ENCODE measurements at regions not wholly inside any gene's neighbourhood (a gene's known extent, or its start where the extent isn't known, plus 50 kb on each side); places are given as distances from the start of the nearest gene placed in this dataset.

DNA sequence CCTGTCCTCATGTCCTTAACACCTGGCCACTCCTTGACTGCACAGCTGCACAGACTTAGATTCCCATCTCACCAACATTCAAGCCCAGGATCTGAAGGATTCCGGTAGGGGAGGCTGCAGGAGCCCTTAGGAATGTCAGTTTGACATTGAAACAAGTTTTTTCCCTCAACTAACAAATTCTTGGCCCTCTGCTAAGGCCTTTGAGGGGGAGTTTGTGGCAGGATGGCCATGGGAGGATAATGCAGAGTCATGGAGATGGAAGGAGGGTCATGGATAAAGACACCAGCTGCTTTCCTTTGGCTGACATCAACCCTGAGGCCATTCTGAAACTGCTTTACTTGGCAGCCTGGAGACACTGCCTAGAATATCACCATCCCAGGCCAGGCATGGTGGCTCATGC is 63.4 kb upstream of the PPP2R5A start:
- Mint-ChIP-seq H3K4me3 (no peak overlapping the region), H3K36me3 (ENCODE audit: low read depth) (no peaks in the 10 kb centered on the region), H3K27me3 (no peaks in the 10 kb centered on the region), H3K4me1 (ENCODE audit: low read depth) (peaks cover 11% of the 10 kb centered on the region), H3K9me3 (no peaks in the 10 kb centered on the region), H3K27ac (no peak overlapping the region)
- intact Hi-C loops (cut with micrococcal nuclease), result no loop called here

DNA sequence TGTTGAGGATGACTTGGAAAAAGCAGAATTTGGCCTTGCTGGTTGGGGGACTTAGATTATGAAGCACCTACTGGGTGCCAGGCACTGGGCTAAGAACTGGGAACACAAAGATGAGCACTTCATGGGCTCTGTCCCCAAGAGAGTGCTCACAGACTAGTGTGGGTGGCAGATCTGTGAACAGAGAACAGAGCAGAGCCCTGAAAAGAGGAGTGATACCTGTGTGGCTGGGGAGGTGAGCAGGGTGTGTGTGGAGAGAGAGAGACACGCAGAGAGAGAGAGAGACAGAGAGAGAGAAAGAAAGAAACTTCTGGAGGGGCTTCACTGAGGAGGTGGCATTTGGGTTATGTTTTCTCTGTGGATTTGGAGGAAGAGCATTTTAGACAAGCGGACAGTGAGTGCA is 61.1 kb upstream of the PPP2R5A start:
- H3K27ac Mint-ChIP-seq, result no peak overlapping the region
- intact Hi-C loops (cut with micrococcal nuclease), result no loop called here
- H3K4me1 Mint-ChIP-seq (ENCODE audit: low read depth), result peaks cover 11% of the 10 kb centered on the region
- no peaks in the 10 kb centered on the region for H3K27me3 Mint-ChIP-seq
- no peaks in the 10 kb centered on the region for H3K9me3 Mint-ChIP-seq
- no peak overlapping the region for H3K4me3 Mint-ChIP-seq
- no peaks in the 10 kb centered on the region for H3K36me3 Mint-ChIP-seq (ENCODE audit: low read depth)

DNA sequence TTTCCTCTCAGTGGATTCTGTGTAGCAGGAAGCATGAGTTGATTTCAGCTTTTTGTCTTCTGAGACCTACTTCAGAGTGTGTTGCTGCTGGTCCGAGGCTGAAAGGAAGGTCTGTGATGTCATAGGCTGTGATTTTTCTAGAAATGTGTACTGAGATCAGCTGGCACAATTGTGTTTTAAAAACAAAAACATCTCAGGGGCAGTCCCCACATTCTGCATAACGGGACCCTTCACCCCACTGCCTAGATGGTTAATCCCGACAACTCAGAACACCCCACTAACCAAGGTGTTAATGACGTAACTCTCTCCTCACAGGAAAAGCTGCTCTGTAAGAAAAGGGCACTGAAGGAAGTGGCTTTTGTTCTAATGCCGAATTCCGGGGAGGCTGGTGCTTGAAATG is 59.8 kb upstream of the PPP2R5A start:
- intact Hi-C loops (cut with micrococcal nuclease), result no loop called here
- H3K27me3 Mint-ChIP-seq, result no peaks in the 10 kb centered on the region
- H3K36me3 Mint-ChIP-seq (ENCODE audit: low read depth), result no peaks in the 10 kb centered on the region
- H3K4me1 Mint-ChIP-seq (ENCODE audit: low read depth), result peaks cover 20% of the 10 kb centered on the region
- no peak overlapping the region for H3K27ac Mint-ChIP-seq
- H3K4me3 Mint-ChIP-seq, result no peak overlapping the region
- no peaks in the 10 kb centered on the region for H3K9me3 Mint-ChIP-seq

DNA sequence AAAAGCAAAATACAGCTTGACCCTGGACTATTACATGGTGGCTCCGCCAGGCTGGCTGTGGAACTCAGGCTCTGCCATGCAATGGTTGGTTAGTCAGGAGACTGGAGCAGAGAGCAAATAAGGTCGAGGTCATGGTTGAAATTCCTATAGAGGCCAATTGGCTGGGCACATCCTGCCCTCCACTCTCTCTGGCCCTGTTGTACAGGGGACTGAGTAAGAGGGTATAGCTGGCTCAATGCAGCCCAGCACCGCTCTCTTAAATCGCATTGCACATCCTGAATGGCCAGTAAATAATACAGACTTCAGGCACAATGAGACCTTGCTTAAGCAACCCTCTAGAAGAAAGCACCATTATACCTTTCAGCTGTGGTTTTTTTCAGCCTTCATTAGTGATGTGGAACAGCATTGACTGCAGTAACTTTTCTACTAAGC is 59.3 kb upstream of the PPP2R5A start:
- Mint-ChIP-seq H3K27me3 (no peaks in the 10 kb centered on the region), H3K9me3 (no peaks in the 10 kb centered on the region), H3K36me3 (ENCODE audit: low read depth) (no peaks in the 10 kb centered on the region), H3K4me1 (ENCODE audit: low read depth) (peaks cover 20% of the 10 kb centered on the region), H3K4me3 (no peak overlapping the region), H3K27ac (no peak overlapping the region)
- intact Hi-C loops (cut with micrococcal nuclease), result no loop called here

DNA sequence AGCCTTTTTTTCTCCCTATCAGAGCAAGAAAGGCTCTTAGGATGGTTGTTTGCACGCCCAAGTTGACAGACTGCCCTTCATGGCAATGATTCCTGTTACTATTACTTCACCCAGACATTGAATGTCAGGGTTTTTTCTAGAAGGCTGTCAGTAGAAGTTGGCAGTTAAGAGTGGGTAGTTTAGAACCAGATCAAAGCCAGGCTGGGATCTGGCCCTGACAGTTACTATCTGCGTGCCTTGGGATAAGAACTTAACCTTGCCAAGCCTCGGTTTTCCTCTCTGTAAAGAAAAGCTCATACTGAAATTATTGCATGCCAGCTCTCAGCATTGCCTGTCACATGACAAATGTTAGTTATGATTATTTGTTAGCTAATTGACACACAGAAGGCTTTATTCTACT is 58.7 kb upstream of the PPP2R5A start:
- no peak overlapping the region for H3K27ac Mint-ChIP-seq
- no peaks in the 10 kb centered on the region for H3K9me3 Mint-ChIP-seq
- no peaks in the 10 kb centered on the region for H3K36me3 Mint-ChIP-seq (ENCODE audit: low read depth)
- no peak overlapping the region for H3K4me3 Mint-ChIP-seq
- intact Hi-C loops (cut with micrococcal nuclease), result no loop called here
- peaks cover 20% of the 10 kb centered on the region for H3K4me1 Mint-ChIP-seq (ENCODE audit: low read depth)
- no peaks in the 10 kb centered on the region for H3K27me3 Mint-ChIP-seq

DNA sequence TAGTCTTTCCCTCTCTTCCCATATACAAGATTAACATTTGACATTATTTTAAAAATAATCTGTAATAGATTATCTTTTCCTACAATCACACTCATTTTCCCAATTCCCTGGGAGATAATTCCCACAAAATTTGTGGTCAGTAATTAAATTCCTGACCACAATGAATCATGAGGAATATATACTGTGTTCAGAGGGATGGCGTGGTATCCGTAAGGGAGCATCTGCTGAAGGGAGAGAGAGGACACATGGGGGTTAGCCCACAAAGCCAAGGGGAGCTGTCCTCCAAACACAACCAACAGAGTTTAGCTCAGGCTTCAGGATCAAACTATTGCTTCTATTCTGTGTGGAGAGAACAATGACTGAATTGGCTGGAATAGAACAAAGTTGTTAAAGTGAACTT is 57.1 kb upstream of the PPP2R5A start:
- no peaks in the 10 kb centered on the region for H3K9me3 Mint-ChIP-seq
- H3K4me1 Mint-ChIP-seq (ENCODE audit: low read depth), result peaks cover 31% of the 10 kb centered on the region
- intact Hi-C loops (cut with micrococcal nuclease), result no loop called here

DNA sequence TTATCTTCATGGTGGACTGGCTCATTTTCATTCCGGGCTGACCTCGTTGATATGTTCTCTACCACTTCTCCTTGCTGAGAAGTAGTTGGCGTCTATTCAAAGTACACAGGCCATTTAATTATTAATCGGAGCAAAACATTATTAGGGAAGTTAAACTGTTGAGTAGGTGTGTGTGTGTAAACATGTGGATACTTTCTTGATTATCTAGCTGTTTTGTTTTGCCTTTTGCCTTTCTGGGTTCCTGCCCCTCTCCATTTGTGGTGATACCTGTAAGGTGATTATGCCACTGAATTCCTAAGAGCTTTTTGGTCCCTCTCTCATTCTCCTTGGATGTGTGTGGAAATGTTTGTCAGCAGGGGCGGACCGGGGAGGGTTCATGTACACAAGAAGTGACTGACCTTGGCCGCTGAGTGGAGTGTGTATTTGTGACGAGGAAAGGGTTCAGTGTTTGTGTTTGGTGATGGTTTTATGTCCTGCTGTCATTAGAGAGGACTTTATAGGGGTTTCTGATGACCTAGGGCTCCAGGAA is 56.6 kb upstream of the PPP2R5A start:
- no peak overlapping the region for H3K4me3 Mint-ChIP-seq
- no peak overlapping the region for H3K27ac Mint-ChIP-seq
- H3K36me3 Mint-ChIP-seq (ENCODE audit: low read depth), result no peaks in the 10 kb centered on the region
- no peaks in the 10 kb centered on the region for H3K27me3 Mint-ChIP-seq
- peaks cover 37% of the 10 kb centered on the region for H3K4me1 Mint-ChIP-seq (ENCODE audit: low read depth)
- intact Hi-C loops (cut with micrococcal nuclease), result no loop called here
- no peaks in the 10 kb centered on the region for H3K9me3 Mint-ChIP-seq

More for the DNA sequence above, 57.1 kb upstream of the PPP2R5A start:
- Mint-ChIP-seq H3K27ac (no peak overlapping the region), H3K27me3 (no peaks in the 10 kb centered on the region), H3K36me3 (ENCODE audit: low read depth) (no peaks in the 10 kb centered on the region), H3K4me3 (no peak overlapping the region)

DNA sequence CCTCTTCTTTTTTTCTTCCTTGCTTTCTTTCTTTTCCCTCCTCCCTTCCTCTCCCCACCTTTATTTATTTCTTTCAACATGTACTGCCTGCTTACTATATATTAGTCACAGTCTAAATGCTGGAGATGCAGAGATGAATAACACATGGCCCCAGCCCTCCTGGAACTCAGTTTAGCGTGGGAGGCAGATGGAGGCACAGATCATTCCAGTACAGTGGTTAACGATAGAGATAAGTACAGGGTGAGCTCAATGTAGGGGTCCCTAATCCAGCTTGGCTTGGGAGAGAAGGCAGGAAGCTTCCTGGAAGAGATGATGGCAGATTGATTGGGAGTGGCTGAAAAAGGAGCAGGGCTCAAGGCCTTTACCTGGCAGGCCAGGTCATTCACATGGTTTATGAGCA is 55.6 kb upstream of the PPP2R5A start:
- Mint-ChIP-seq H3K4me1 (ENCODE audit: low read depth) (peaks cover 45% of the 10 kb centered on the region), H3K27me3 (no peaks in the 10 kb centered on the region), H3K4me3 (no peak overlapping the region), H3K27ac (no peak overlapping the region), H3K9me3 (no peaks in the 10 kb centered on the region), H3K36me3 (ENCODE audit: low read depth) (no peaks in the 10 kb centered on the region)
- intact Hi-C loops (cut with micrococcal nuclease), result no loop called here

DNA sequence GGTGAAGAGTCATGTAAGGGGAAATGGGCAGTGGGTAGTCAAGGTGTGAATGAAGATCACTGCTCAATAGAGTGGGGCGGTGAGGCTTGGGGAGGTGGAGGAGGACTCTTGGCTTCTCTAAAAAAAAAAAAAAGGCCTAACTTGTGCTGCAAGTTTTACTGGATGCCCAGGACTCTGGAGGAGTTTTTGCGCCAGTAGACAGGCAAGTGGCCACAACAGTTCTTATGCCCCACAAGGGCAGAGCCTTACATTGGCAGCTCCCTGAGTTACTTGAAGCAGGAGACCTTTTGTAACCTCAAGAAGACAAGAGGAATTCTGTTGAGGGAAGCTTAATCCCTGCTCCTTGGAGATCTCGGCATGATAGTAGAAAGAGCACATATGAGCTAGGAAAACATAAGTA is 54.9 kb upstream of the PPP2R5A start:
- no peaks in the 10 kb centered on the region for H3K36me3 Mint-ChIP-seq (ENCODE audit: low read depth)
- H3K4me3 Mint-ChIP-seq, result no peak overlapping the region
- intact Hi-C loops (cut with micrococcal nuclease), result no loop called here
- peaks cover 51% of the 10 kb centered on the region for H3K4me1 Mint-ChIP-seq (ENCODE audit: low read depth)
- H3K27ac Mint-ChIP-seq, result no peak overlapping the region
- no peaks in the 10 kb centered on the region for H3K9me3 Mint-ChIP-seq
- H3K27me3 Mint-ChIP-seq, result no peaks in the 10 kb centered on the region

DNA sequence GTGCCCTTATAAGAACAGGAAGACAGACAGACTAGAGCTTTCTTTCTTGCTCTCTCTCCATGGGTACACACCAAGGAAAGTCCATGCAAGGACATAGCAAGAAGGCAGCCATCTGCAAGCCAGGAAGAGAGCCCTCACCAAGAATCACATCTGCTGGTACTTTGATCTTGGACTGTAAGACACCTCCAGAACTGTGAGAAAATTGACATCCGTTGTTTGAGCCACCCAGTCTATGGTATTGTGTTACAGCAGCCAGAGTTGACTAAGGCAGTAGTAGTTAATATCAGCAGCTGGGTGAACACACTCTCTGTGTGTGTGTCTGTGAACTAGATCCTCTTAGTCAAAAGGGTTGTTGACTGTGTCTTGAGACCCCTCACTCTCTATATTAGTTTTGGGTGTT is 53.8 kb upstream of the PPP2R5A start:
- Mint-ChIP-seq H3K27ac (no peak overlapping the region), H3K4me1 (ENCODE audit: low read depth) (peaks cover 56% of the 10 kb centered on the region), H3K9me3 (no peaks in the 10 kb centered on the region), H3K4me3 (no peak overlapping the region), H3K27me3 (no peaks in the 10 kb centered on the region), H3K36me3 (ENCODE audit: low read depth) (no peaks in the 10 kb centered on the region)
- intact Hi-C loops (cut with micrococcal nuclease), result no loop called here

DNA sequence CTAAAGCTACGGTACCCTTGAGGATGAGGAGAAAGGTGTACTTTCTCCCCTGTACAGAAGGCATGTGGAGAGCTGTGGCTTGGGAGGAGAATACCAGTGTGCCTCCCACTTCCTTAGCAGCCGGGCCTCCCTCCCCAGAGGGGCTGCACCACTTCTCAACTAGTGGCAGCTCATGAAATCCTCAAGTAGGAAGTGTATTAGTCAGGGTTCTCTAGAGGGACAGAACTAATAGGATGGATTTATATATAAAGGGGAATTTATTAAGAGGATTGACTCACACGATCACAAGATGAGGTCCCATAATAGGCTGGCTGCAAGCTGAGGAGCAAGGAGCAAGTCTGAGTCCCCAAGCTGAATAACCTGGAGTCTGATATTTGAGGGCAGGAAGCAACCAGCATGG is 53.1 kb upstream of the PPP2R5A start:
- intact Hi-C loops (cut with micrococcal nuclease), result no loop called here
- no peak overlapping the region for H3K27ac Mint-ChIP-seq
- peaks cover 58% of the 10 kb centered on the region for H3K4me1 Mint-ChIP-seq (ENCODE audit: low read depth)
- no peaks in the 10 kb centered on the region for H3K27me3 Mint-ChIP-seq
- H3K4me3 Mint-ChIP-seq, result no peak overlapping the region
- H3K9me3 Mint-ChIP-seq, result no peaks in the 10 kb centered on the region
- no peaks in the 10 kb centered on the region for H3K36me3 Mint-ChIP-seq (ENCODE audit: low read depth)

DNA sequence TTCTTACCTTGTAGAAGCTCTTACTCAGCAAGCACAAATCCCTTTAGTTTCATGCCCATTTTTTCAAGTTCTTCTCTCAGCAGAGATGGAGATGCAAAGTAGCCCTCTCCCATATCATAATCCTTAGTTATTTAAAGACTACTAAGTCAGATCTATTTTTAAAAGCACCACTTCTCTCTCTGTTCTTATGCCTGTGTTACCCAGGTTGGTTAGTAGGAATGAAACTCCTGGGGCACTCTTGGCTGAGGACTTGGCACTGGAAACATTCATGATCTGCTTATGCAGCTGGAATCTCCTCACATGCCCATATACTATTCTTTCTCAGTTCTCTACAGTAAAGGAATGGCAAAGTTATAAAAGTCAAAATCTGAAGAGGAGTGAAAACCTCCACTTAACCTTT is 51.9 kb upstream of the PPP2R5A start:
- Mint-ChIP-seq H3K9me3 (no peaks in the 10 kb centered on the region), H3K27me3 (no peaks in the 10 kb centered on the region), H3K4me3 (no peak overlapping the region), H3K4me1 (ENCODE audit: low read depth) (peaks cover 60% of the 10 kb centered on the region), H3K27ac (no peak overlapping the region), H3K36me3 (ENCODE audit: low read depth) (no peaks in the 10 kb centered on the region)
- intact Hi-C loops (cut with micrococcal nuclease), result no loop called here

DNA sequence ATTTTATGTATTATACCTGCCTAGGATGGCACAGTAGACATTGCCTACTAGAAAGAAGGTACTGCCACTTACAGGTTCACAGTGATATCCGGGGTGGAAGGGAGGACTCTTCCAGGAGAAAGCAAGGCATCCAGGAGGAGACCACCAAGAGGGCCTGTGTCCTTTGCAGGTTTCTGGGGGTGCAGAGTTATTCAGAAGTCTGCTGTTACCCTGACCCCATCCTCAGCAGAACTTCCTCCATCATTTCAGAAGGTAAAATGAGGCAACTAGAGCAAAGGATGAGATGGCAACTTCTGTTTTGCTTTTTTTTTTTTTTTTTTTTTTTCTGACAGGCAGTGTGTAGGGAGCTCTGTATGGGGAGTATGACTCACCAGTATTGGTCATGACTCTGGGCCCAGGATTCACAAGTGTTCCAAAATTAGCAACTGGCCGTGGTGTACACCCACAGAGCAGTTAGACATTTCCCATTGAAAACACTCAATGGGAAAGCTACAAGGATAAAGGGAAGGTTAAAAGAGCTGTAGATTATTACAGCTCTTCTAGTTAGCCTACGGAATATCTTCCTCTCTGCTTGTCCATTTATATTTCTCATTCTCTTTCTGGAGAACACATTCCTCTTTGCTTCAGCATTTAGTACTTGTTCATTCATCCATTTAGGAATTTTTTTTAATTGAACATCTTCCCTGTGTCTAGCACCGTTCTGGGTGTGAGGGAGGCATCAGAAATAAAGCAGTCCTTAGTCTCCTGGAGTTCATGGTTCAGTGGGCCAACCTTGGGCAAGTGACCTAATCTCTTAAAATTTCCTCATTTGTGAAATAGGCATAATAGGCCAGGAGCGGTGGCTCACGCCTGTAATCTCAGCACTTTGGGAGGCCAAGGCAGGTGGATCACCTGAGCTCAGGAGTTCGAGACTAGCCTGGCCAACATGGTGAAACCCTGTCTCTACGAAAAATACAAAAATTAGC is 50.5 kb upstream of the PPP2R5A start:
- intact Hi-C loops (cut with micrococcal nuclease), result no loop called here
- Mint-ChIP-seq H3K27ac (peak overlapping the region; percentile 37), H3K27me3 (peaks cover 2% of the 10 kb centered on the region)

More for the DNA sequence above, 50.5 kb upstream of the PPP2R5A start:
- Mint-ChIP-seq H3K36me3 (ENCODE audit: low read depth) (no peaks in the 10 kb centered on the region), H3K4me3 (no peak overlapping the region), H3K4me1 (ENCODE audit: low read depth) (peaks cover 53% of the 10 kb centered on the region), H3K9me3 (no peaks in the 10 kb centered on the region)
